HCT116 (cell line): ENCODE measurements at regions not wholly inside any gene's neighbourhood (a gene's known extent, or its start where the extent isn't known, plus 50 kb on each side); places are given as distances from the start of the nearest gene placed in this dataset.

ENCODE experiments used
- ATAC-seq: fragments of 200-7000 bp; cut with Tn5 transposase; 2 replicates; pipeline ENCODE4 v1.9.1; 2020; ENCODE audit warnings: mild to moderate bottlenecking, moderate library complexity
- BruUV-seq: library from RNA; stranded (reverse); fragments of 400-500 nt; replicated peaks from 2 replicates; lab custom pipeline; 2021; lab: Mats Ljungman, UMichigan
- CTCF ChIA-PET: fragments of 300-600 bp; sonication (Branson Sonifier 250); formaldehyde crosslinking; loops from one replicate; lab custom pipeline; 2021; ENCODE audit warnings: antibody characterized with exemption; lab: Charles Lee
- POLR2A ChIA-PET: fragments of 300-600, 350-600 bp; sonication (Branson Sonifier 250); formaldehyde crosslinking; loops from one replicate; lab custom pipeline; 2021; ENCODE audit warnings: antibody characterized with exemption; lab: Charles Lee
- RAD21 ChIA-PET, 2 experiments: fragments of 300-600 bp; sonication (Branson Sonifier 250); formaldehyde crosslinking; loops; one replicate each; lab custom pipeline; 2023; ENCODE audit warnings: low total read pairs in 2 of 2; ENCODE audit not compliant: uncharacterized antibody in 2 of 2, unreplicated experiment in 2 of 2, low non-redundant PET in 1 of 2; lab: Charles Lee
- DNase-seq: peaks from one replicate; pipeline ENCODE4 v3.0.0-alpha.2; 2010; ENCODE audit warnings: low read depth, low spot score
- H2AFZ ChIP-seq: fragments of 200-600 bp; shearing (Covaris generic), sonication (generic); 2 replicates; pipeline ENCODE4 v1.6.1; 2017; ENCODE audit warnings: low read depth, mixed run types, mixed read lengths, antibody characterized with exemption, low read length; ENCODE audit not compliant: poor library complexity, severe bottlenecking
- H3K27ac ChIP-seq: 2 replicates; pipeline ENCODE4 v1.5.1; 2012; ENCODE audit warnings: low read depth, low read length
- H3K27me3 ChIP-seq: fragments of 200-600 bp; sonication (generic); 2 replicates; pipeline ENCODE4 v1.6.1; 2016; ENCODE audit warnings: mixed run types, low read length, mixed read lengths; ENCODE audit not compliant: insufficient read depth
- H3K36me3 ChIP-seq, 2 experiments: fragments of 200-500 bp in 1 of 2; fragments of 200-600 bp in 1 of 2; sonication (Bioruptor generic) in 1 of 2; sonication (generic) in 1 of 2; 2 replicates each; pipeline versions ENCODE4 v1.5.1 to v1.6.1; 2014 to 2016; ENCODE audit warnings: low read length in 2 of 2, inconsistent platforms in 1 of 2, mixed read lengths in 1 of 2, mixed run types in 1 of 2; ENCODE audit not compliant: insufficient read depth in 2 of 2, control insufficient read depth in 1 of 2
- H3K4me1 ChIP-seq, 2 experiments: fragments of 200-600 bp in 1 of 2; sonication (generic) in 1 of 2; 2 replicates each; pipeline versions ENCODE4 v1.5.1 to v1.6.1; 2012 to 2017; ENCODE audit warnings: low read length in 2 of 2, inconsistent platforms in 1 of 2, mild to moderate bottlenecking in 1 of 2, mixed read lengths in 1 of 2, mixed run types in 1 of 2, moderate library complexity in 1 of 2; ENCODE audit not compliant: insufficient read depth in 2 of 2, control insufficient read depth in 1 of 2
- H3K4me2 ChIP-seq: fragments of 200-600 bp; sonication (generic); 2 replicates; pipeline ENCODE4 v1.6.1; 2017; ENCODE audit warnings: mixed run types, low read length, mixed read lengths
- H3K4me3 ChIP-seq, 2 experiments: fragments of 200-600 bp in 1 of 2; sonication (generic) in 1 of 2; replicated peaks in 1 of 2; 2 replicates each; pipeline ENCODE4 v1.5.1; 2011 to 2016; ENCODE audit warnings: low read length in 2 of 2, control low read depth in 1 of 2, low read depth in 1 of 2, mild to moderate bottlenecking in 1 of 2, mixed read lengths in 1 of 2, mixed run types in 1 of 2
- H3K79me2 ChIP-seq: fragments of 200-600 bp; sonication (generic); 2 replicates; pipeline ENCODE4 v1.6.1; 2017; ENCODE audit warnings: mild to moderate bottlenecking, mixed run types, low read length, moderate library complexity, mixed read lengths; ENCODE audit not compliant: insufficient read depth
- H3K9ac ChIP-seq: fragments of 200-600 bp; sonication (generic); 2 replicates; pipeline ENCODE4 v1.6.1; 2016; ENCODE audit warnings: low read length, mixed read lengths
- H3K9me2 ChIP-seq: fragments of 200-600 bp; sonication (generic), shearing (Covaris generic); 2 replicates; pipeline ENCODE4 v1.6.1; 2017; ENCODE audit warnings: mixed run types, mild to moderate bottlenecking, moderate library complexity; ENCODE audit not compliant: insufficient read depth
- H3K9me3 ChIP-seq, 2 experiments: fragments of 200-500 bp in 1 of 2; fragments of 200-600 bp in 1 of 2; sonication (Bioruptor generic) in 1 of 2; sonication (generic) in 1 of 2; 2 replicates each; pipeline ENCODE4 v1.6.1; 2014 to 2017; ENCODE audit warnings: low read length in 2 of 2, mixed read lengths in 2 of 2, inconsistent platforms in 1 of 2, low read depth in 1 of 2, mild to moderate bottlenecking in 1 of 2, mixed run types in 1 of 2, moderate library complexity in 1 of 2; ENCODE audit not compliant: control insufficient read depth in 1 of 2, insufficient read depth in 1 of 2
- H4K20me1 ChIP-seq: fragments of 200-600 bp; sonication (generic), shearing (Covaris generic); 2 replicates; pipeline ENCODE4 v1.6.1; 2017; ENCODE audit warnings: mixed run types, mild to moderate bottlenecking, moderate library complexity; ENCODE audit not compliant: insufficient read depth
- ATF3 ChIP-seq: IDR thresholded peaks from 2 replicates; pipeline ENCODE4 v1.6.1; 2012
- EGR1 ChIP-seq: IDR thresholded peaks from 2 replicates; pipeline ENCODE4 v1.6.1; 2012; ENCODE audit warnings: low read depth
- ELF1 ChIP-seq: IDR thresholded peaks from 2 replicates; pipeline ENCODE4 v1.6.1; 2012; ENCODE audit warnings: low read depth, borderline replicate concordance
- EZH2phosphoT487 ChIP-seq: fragments of 200-600 bp; IDR thresholded peaks from 2 replicates; pipeline ENCODE4 v1.6.1; 2018; ENCODE audit warnings: antibody characterized with exemption, borderline replicate concordance
- JUND ChIP-seq: IDR thresholded peaks from 2 replicates; pipeline ENCODE4 v1.6.1; 2012
- MAX ChIP-seq: IDR thresholded peaks from 2 replicates; pipeline ENCODE4 v1.6.1; 2012
- POLR2AphosphoS5 ChIP-seq: IDR thresholded peaks from 2 replicates; pipeline ENCODE4 v1.6.1; 2011; ENCODE audit warnings: mild to moderate bottlenecking, low read depth, low read length, moderate library complexity
- RAD21 ChIP-seq: IDR thresholded peaks from 2 replicates; pipeline ENCODE4 v1.6.1; 2012; ENCODE audit warnings: low read depth, mild to moderate bottlenecking
- REST ChIP-seq: IDR thresholded peaks from 2 replicates; pipeline ENCODE4 v1.6.1; 2012; ENCODE audit warnings: low read depth
- SP1 ChIP-seq: IDR thresholded peaks from 2 replicates; pipeline ENCODE4 v1.6.1; 2012; ENCODE audit warnings: low read depth
- SRF ChIP-seq: IDR thresholded peaks from 2 replicates; pipeline ENCODE4 v1.6.1; 2012; ENCODE audit warnings: low read depth
- TCF7L2 ChIP-seq: IDR thresholded peaks from 2 replicates; pipeline ENCODE4 v1.7.0; 2011; ENCODE audit warnings: borderline replicate concordance, inconsistent platforms; ENCODE audit not compliant: insufficient read depth, insufficient read length; ENCODE audit errors: extremely low read depth
- YY1 ChIP-seq: IDR thresholded peaks from 2 replicates; pipeline ENCODE4 v1.6.1; 2011; ENCODE audit warnings: low read length, low read depth, moderate library complexity, mild to moderate bottlenecking; ENCODE audit not compliant: insufficient replicate concordance; ENCODE audit errors: extremely low read depth
- ZBTB33 ChIP-seq: IDR thresholded peaks from 2 replicates; pipeline ENCODE4 v1.6.1; 2011; ENCODE audit warnings: mild to moderate bottlenecking, low read length, moderate library complexity; ENCODE audit not compliant: insufficient replicate concordance; ENCODE audit errors: extremely low read depth
- ZNF274 ChIP-seq: fragments of 200-500 bp; sonication (Bioruptor generic); IDR thresholded peaks from 2 replicates; pipeline ENCODE4 v1.6.1; 2014; ENCODE audit warnings: mild to moderate bottlenecking, low read depth, low read length, inconsistent platforms
- intact Hi-C: fragments of 100-400 bp; cut with micrococcal nuclease; formaldehyde crosslinking; loops from 2 replicates; pipeline ENCODE4 v1.10.0; 2022

GRCh38 chr18:75790111-75790510, 362.6 kb upstream of the SMIM21 start:
- RAD21 ChIA-PET = no interaction called here
- Histone ChIP-seq H3K27ac (no peak overlapping the region), H3K4me1 (no peaks in the 10 kb centered on the region), H2AFZ (no peak overlapping the region), H3K27me3 (no peaks in the 10 kb centered on the region; the same call in 1 of the 2 replicates), H3K9me2 (no peaks in the 10 kb centered on the region), H3K4me2 (no peak overlapping the region), H3K36me3 (no peaks in the 10 kb centered on the region), H3K9ac (no peak overlapping the region), H3K4me3 (no peak overlapping the region), H3K9me3 (no peaks in the 10 kb centered on the region), H3K79me2 (no peaks in the 10 kb centered on the region), H4K20me1 (no peaks in the 10 kb centered on the region)
- intact Hi-C loops = no loop called here
- TF ChIP-seq ELF1 (no peak), YY1 (no peak), MAX (no peak), TCF7L2 (no peak), EZH2phosphoT487 (no peak), ATF3 (no peak), SP1 (no peak), RAD21 (no peak)
- no peak for ATAC-seq
- BruUV-seq = no TSS peak
- no peak for DNase-seq
- CTCF ChIA-PET = no interaction called here
- POLR2A ChIA-PET = no interaction called here

GRCh38 chr18:75785834-75786233, 358.3 kb upstream of the SMIM21 start:
- POLR2A ChIA-PET = no interaction called here
- ATAC-seq (no peak), DNase-seq (no peak)
- Histone ChIP-seq H3K9ac (no peak overlapping the region), H3K4me1 (no peaks in the 10 kb centered on the region), H3K27me3 (no peaks in the 10 kb centered on the region; the same call in 1 of the 2 replicates), H3K9me2 (no peaks in the 10 kb centered on the region), H2AFZ (no peak overlapping the region), H3K9me3 (no peaks in the 10 kb centered on the region), H3K4me3 (no peak overlapping the region), H4K20me1 (no peaks in the 10 kb centered on the region), H3K36me3 (no peaks in the 10 kb centered on the region), H3K27ac (no peak overlapping the region), H3K79me2 (no peaks in the 10 kb centered on the region), H3K4me2 (no peak overlapping the region)
- RAD21 ChIA-PET = no interaction called here
- intact Hi-C loops = no loop called here
- CTCF ChIA-PET = no interaction called here
- BruUV-seq = no TSS peak
- TF ChIP-seq SRF (no peak), REST (no peak), YY1 (no peak), ATF3 (no peak), JUND (no peak), ZBTB33 (no peak), EGR1 (no peak), RAD21 (no peak), ZNF274 (no peak), POLR2AphosphoS5 (no peak)
